K562 (cell line): ENCODE measurements at regions not wholly inside any gene's neighbourhood (a gene's known extent, or its start where the extent isn't known, plus 50 kb on each side); places are given as distances from the start of the nearest gene placed in this dataset.

Experiments used
- CBX8 ChIP-seq: fragments of 200-600 bp; sonication (generic); IDR thresholded peaks from 2 replicates; pipeline ENCODE4 v1.6.1; 2012; ENCODE audit warnings: borderline replicate concordance, mixed run types, low read depth, mild to moderate bottlenecking, moderate library complexity, mixed read lengths, low read length, control low read depth, inconsistent platforms; ENCODE audit not compliant: poor library complexity, severe bottlenecking; ENCODE audit errors: extremely low read depth
- EZH2 ChIP-seq: IDR thresholded peaks from 2 replicates; pipeline ENCODE4 v1.6.1; 2012; ENCODE audit warnings: low read depth, mild to moderate bottlenecking, inconsistent platforms, low read length, borderline replicate concordance
- FOXA3 ChIP-seq, 2 experiments: fragments of 450-650 bp in 1 of 2; sonication (generic) in 1 of 2; formaldehyde crosslinking; IDR thresholded peaks in 1 of 2; conservative IDR thresholded peaks in 1 of 2; 2 replicates each; pipeline versions ENCODE4 v1.4.0 to v1.8.0; 2020 to 2022; ENCODE audit warnings: mild to moderate bottlenecking in 2 of 2, missing genetic modification reagents in 1 of 2
- POLR2A ChIP-seq: fragments of 450-650 bp; conservative IDR thresholded peaks from 2 replicates; pipeline ENCODE4 v1.6.1; 2016
- POLR2G ChIP-seq: fragments of 200-400 bp; formaldehyde crosslinking; IDR thresholded peaks from 2 replicates; pipeline ENCODE4 v1.6.1; 2017; ENCODE audit warnings: low read depth, mild to moderate bottlenecking, antibody characterized with exemption, low read length, moderate library complexity
- SIN3A ChIP-seq, 2 experiments: fragments of 150-350 bp in 1 of 2; IDR thresholded peaks; 2 replicates each; pipeline ENCODE4 v1.6.1; 2011 to 2016; ENCODE audit warnings: borderline replicate concordance in 2 of 2, low read depth in 2 of 2, low read length in 2 of 2, mild to moderate bottlenecking in 2 of 2, moderate library complexity in 2 of 2; ENCODE audit not compliant: control insufficient read depth in 1 of 2
- SMC3 ChIP-seq: conservative IDR thresholded peaks from 2 replicates; pipeline ENCODE4 v1.6.1; 2011; ENCODE audit warnings: low read depth, low read length, improper control_type of control experiment; ENCODE audit not compliant: insufficient read depth
- STAG1 ChIP-seq: sonication (generic); formaldehyde crosslinking; IDR thresholded peaks from 2 replicates; pipeline ENCODE4 v1.5.0; 2020; ENCODE audit warnings: missing genetic modification reagents, borderline replicate concordance
- TCF7L2 ChIP-seq: fragments of 150-350 bp; IDR thresholded peaks from 2 replicates; pipeline ENCODE4 v1.6.1; 2016; ENCODE audit warnings: low read depth, mild to moderate bottlenecking, low read length, moderate library complexity
- ZBTB2 ChIP-seq: fragments of 450-650 bp; IDR thresholded peaks from 2 replicates; pipeline ENCODE4 v1.6.1; 2016; ENCODE audit warnings: antibody characterized with exemption
- ZNF583 ChIP-seq: fragments of 250-450 bp; sonication (Bioruptor Pico); IDR thresholded peaks from 2 replicates; pipeline ENCODE4 v1.4.0; 2020

DNA sequence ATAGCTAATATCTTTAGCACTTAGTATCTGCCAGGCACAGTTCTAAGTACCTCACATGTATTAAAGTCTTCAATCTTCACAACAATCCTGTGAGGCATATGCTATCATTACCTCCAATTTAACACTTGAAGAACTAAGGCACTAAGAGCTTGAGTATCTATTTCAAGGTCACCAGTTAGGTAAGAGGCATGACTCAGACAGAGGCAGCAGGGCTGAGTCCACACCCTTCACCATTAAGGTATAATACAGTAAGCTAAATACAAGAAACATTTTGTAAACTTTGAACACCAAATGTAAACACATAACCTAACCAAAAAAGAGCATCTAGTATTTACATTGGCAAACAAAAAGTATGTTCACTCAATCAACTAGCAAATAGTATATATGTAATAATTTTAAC, 1410.9 kb downstream of the PCDH18 start:
- TF ChIP-seq CBX8 (no peak), SMC3 (no peak), ZNF583 (CRISPR knock-in tag) (no peak), POLR2G (no peak), POLR2A (no peak), SIN3A (IDR thresholded peaks at IDR 0.05; ENCODE audit: borderline replicate concordance in 2 of 2, control insufficient read depth in 1 of 2, low read depth in 2 of 2, low read length in 2 of 2) (no peak), STAG1 (no peak), FOXA3 (CRISPR knock-in tag; conservative IDR thresholded peaks at IDR 0.05 in 1 of 2, IDR thresholded peaks at IDR 0.05 in 1 of 2) (no peak), ZBTB2 (no peak), EZH2 (no peak), TCF7L2 (no peak)
